B cell (primary cell): ENCODE measurements at regions not wholly inside any gene's neighbourhood (a gene's known extent, or its start where the extent isn't known, plus 50 kb on each side); places are given as distances from the start of the nearest gene placed in this dataset.

Experiments
- ATAC-seq: fragments of 200-7000 bp; cut with Tn5 transposase; one replicate; pipeline ENCODE4 v1.10.0; 2021; ENCODE audit warnings: low read depth, mild to moderate bottlenecking, moderate number of reproducible peaks, moderate library complexity
- CTCF ChIA-PET: fragments of 350-600 bp; sonication (Branson Sonifier 250); formaldehyde crosslinking; loops from one replicate; lab custom pipeline; 2021; ENCODE audit warnings: antibody characterized with exemption, inconsistent platforms; lab: Charles Lee
- POLR2A ChIA-PET: fragments of 350-600 bp; sonication (Branson Sonifier 250); formaldehyde crosslinking; loops from one replicate; lab custom pipeline; 2021; ENCODE audit warnings: antibody characterized with exemption; lab: Charles Lee
- DNase-seq: peaks from one replicate; pipeline ENCODE4 v3.0.0; 2013
- H2AFZ ChIP-seq: 2 replicates; pipeline ENCODE4 v1.6.1; 2012; ENCODE audit warnings: mild to moderate bottlenecking, low read depth, low read length; ENCODE audit not compliant: insufficient read depth, poor library complexity, severe bottlenecking
- H3K27ac ChIP-seq, 2 donors: 1 replicate in 1 of 2; 2 replicates in 1 of 2; pipeline ENCODE4 v1.5.1; 2012 to 2013; ENCODE audit warnings: low read length in 2 of 2, mild to moderate bottlenecking in 2 of 2, moderate library complexity in 1 of 2
- H3K27me3 ChIP-seq, 4 experiments: fragments of 200-600 bp in 1 of 4; sonication (generic) in 1 of 4; replicated peaks in 1 of 4; 1 replicate in 2 of 4; 2 replicates in 2 of 4; pipeline versions ENCODE4 v1.6.1 to v1.7.0; 2013 to 2016; ENCODE audit warnings: low read length in 3 of 4, mild to moderate bottlenecking in 2 of 4, mixed read lengths in 1 of 4, moderate library complexity in 1 of 4; ENCODE audit not compliant: insufficient read depth in 4 of 4, control insufficient read depth in 3 of 4; ENCODE audit errors: control extremely low read depth in 1 of 4
- H3K36me3 ChIP-seq, 2 experiments: replicated peaks in 1 of 2; 1 replicate in 1 of 2; 2 replicates in 1 of 2; pipeline versions ENCODE4 v1.6.1 to v1.7.1; 2013; ENCODE audit warnings: low read length in 1 of 2; ENCODE audit not compliant: insufficient read depth in 2 of 2, control insufficient read depth in 1 of 2; ENCODE audit errors: control extremely low read depth in 1 of 2, extremely low read depth in 1 of 2
- H3K4me1 ChIP-seq, 2 donors: fragments of 200-600 bp in 1 of 2; sonication (generic) in 1 of 2; 1 replicate in 1 of 2; 2 replicates in 1 of 2; pipeline versions ENCODE4 v1.5.1 to v1.6.1; 2013 to 2017; ENCODE audit warnings: low read length in 2 of 2; ENCODE audit not compliant: control insufficient read depth in 2 of 2, insufficient read depth in 2 of 2
- H3K4me2 ChIP-seq: replicated peaks from 2 replicates; pipeline ENCODE3; 2012; ENCODE audit warnings: mild to moderate bottlenecking, low read depth, low read length; ENCODE audit not compliant: poor library complexity, severe bottlenecking
- H3K4me3 ChIP-seq, 5 experiments: fragments of 200-600 bp in 1 of 5; sonication (generic) in 1 of 5; 1 replicate in 3 of 5; 2 replicates in 2 of 5; pipeline versions ENCODE4 v1.5.1 to v1.7.0; 2011 to 2016; ENCODE audit warnings: low read length in 4 of 5, mild to moderate bottlenecking in 4 of 5, low read depth in 2 of 5, control low read depth in 1 of 5, moderate library complexity in 1 of 5; ENCODE audit not compliant: insufficient read depth in 1 of 5; ENCODE audit errors: control extremely low read depth in 1 of 5, extremely low read depth in 1 of 5
- H3K79me2 ChIP-seq: fragments of 200-600 bp; sonication (generic); one replicate; pipeline ENCODE4 v1.6.0; 2016; ENCODE audit warnings: low read length; ENCODE audit not compliant: control insufficient read depth, insufficient read depth
- H3K9ac ChIP-seq: fragments of 200-600 bp; sonication (generic); 2 replicates; pipeline ENCODE4 v1.6.1; 2017; ENCODE audit warnings: mild to moderate bottlenecking, low read length, moderate library complexity
- H3K9me3 ChIP-seq, 3 donors: one replicate each; pipeline versions ENCODE4 v1.6.1 to v1.7.1; 2013; ENCODE audit warnings: low read length in 2 of 3; ENCODE audit not compliant: control insufficient read depth in 2 of 3, insufficient read depth in 1 of 3; ENCODE audit errors: control extremely low read depth in 1 of 3
- H4K20me1 ChIP-seq: 2 replicates; pipeline ENCODE4 v1.6.0; 2012; ENCODE audit warnings: mild to moderate bottlenecking, low read length; ENCODE audit not compliant: insufficient read depth, control insufficient read depth, poor library complexity, severe bottlenecking
- H3K27ac Mint-ChIP-seq: one replicate; pipeline ENCODE4 v1.8.0; 2021; ENCODE audit warnings: mixed read lengths
- H3K27me3 Mint-ChIP-seq: one replicate; pipeline ENCODE4 v1.8.0; 2021; ENCODE audit warnings: mixed read lengths
- H3K4me1 Mint-ChIP-seq: one replicate; pipeline ENCODE4 v1.8.0; 2021; ENCODE audit warnings: mixed read lengths
- H3K4me3 Mint-ChIP-seq: one replicate; pipeline ENCODE4 v1.8.0; 2021; ENCODE audit warnings: mixed read lengths
- H3K9me3 Mint-ChIP-seq: one replicate; pipeline ENCODE4 v1.8.0; 2022; ENCODE audit warnings: mixed read lengths; ENCODE audit not compliant: insufficient read depth
- EZH2 ChIP-seq: IDR thresholded peaks from 2 replicates; pipeline ENCODE4 v1.6.1; 2012; ENCODE audit warnings: borderline replicate concordance, low read depth, mild to moderate bottlenecking, moderate library complexity, low read length; ENCODE audit not compliant: insufficient read depth, poor library complexity, severe bottlenecking
- WGBS: methylation state at CpG from one replicate; pipeline ENCODE4 v1.1.5; 2013; ENCODE audit warnings: missing lambda C conversion rate; ENCODE audit not compliant: insufficient coverage; 5-methylcytosine and 5-hydroxymethylcytosine counted together
- intact Hi-C: fragments of 100-400 bp; cut with micrococcal nuclease; formaldehyde crosslinking; loops from one replicate; pipeline ENCODE4 v1.10.0; 2022
- TF ChIP-seq, protein P1 (sequence below): fragments of 200-600 bp; IDR thresholded peaks from one replicate; pipeline ENCODE4 v1.8.0; 2022; ENCODE audit warnings: antibody characterized with exemption, mild to moderate bottlenecking

DNA sequence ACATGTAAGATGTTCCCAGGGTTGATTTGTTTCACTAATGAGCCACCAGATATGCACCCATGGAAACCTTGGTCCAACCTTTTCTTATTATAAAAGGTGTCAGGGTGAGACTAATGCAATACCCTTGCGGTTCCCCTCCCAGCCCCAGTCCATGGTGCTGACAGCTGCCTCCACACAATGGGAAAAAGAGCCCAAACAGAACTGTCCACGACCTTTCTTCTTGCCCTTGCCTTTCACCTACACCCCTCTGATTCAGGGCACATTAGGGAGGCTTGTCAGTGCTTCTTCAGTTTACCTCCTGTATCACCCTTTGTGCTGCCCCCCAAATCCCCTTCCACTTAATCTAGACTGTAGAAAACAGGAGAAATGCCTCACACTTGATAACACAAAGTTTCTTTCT lies 352.7 kb upstream of the CDH4 start:
- Mint-ChIP-seq H3K27me3 (no peaks in the 10 kb centered on the region), H3K9me3 (peaks cover 2% of the 10 kb centered on the region), H3K4me3 (no peak overlapping the region), H3K27ac (no peak overlapping the region), H3K4me1 (no peaks in the 10 kb centered on the region)
- Histone ChIP-seq H4K20me1 (no peaks in the 10 kb centered on the region), H3K27ac (no peak overlapping the region), H3K4me1 (no peaks in the 10 kb centered on the region), H3K4me3 (no peak overlapping the region), H3K4me2 (no peak overlapping the region), H3K79me2 (no peaks in the 10 kb centered on the region), H3K9ac (no peak overlapping the region), H3K9me3 (peaks cover 0 to 20% (median 0%) of the 10 kb centered on the region in 3 donors), H3K36me3 (no peaks in the 10 kb centered on the region), H2AFZ (no peak overlapping the region), H3K27me3 (no peaks in the 10 kb centered on the region)
- WGBS, result 61% methylated on average over 2 of the region's 2 CpGs
- intact Hi-C loops, result no loop called here
- TF ChIP-seq, protein P1, sequence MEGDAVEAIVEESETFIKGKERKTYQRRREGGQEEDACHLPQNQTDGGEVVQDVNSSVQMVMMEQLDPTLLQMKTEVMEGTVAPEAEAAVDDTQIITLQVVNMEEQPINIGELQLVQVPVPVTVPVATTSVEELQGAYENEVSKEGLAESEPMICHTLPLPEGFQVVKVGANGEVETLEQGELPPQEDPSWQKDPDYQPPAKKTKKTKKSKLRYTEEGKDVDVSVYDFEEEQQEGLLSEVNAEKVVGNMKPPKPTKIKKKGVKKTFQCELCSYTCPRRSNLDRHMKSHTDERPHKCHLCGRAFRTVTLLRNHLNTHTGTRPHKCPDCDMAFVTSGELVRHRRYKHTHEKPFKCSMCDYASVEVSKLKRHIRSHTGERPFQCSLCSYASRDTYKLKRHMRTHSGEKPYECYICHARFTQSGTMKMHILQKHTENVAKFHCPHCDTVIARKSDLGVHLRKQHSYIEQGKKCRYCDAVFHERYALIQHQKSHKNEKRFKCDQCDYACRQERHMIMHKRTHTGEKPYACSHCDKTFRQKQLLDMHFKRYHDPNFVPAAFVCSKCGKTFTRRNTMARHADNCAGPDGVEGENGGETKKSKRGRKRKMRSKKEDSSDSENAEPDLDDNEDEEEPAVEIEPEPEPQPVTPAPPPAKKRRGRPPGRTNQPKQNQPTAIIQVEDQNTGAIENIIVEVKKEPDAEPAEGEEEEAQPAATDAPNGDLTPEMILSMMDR, result no peak
- no peak for TF ChIP-seq EZH2
- ChIA-PET POLR2A (no interaction called here), CTCF (no interaction called here)
- ATAC-seq (no peak), DNase-seq (no peak)

GRCh38 chr20:60900618-60901017 lies 351.4 kb upstream of the CDH4 start:
- no peak overlapping the region for H3K9ac ChIP-seq
- DNase-seq (no peak), ATAC-seq (no peak)
- no peak overlapping the region for H3K4me3 ChIP-seq
- H3K79me2 ChIP-seq, result no peaks in the 10 kb centered on the region
- TF ChIP-seq, protein P1, result no peak
- no peak for TF ChIP-seq EZH2
- ChIA-PET CTCF (no interaction called here), POLR2A (no interaction called here)
- no peaks in the 10 kb centered on the region for H3K4me1 Mint-ChIP-seq
- no peaks in the 10 kb centered on the region for H4K20me1 ChIP-seq
- WGBS, result 43% methylated on average over 3 of the region's 5 CpGs
- H3K27ac Mint-ChIP-seq, result no peak overlapping the region
- H3K9me3 Mint-ChIP-seq, result peaks cover 2% of the 10 kb centered on the region
- intact Hi-C loops, result no loop called here
- no peaks in the 10 kb centered on the region for H3K36me3 ChIP-seq
- no peak overlapping the region for H3K27ac ChIP-seq
- H3K4me1 ChIP-seq, result no peaks in the 10 kb centered on the region
- no peak overlapping the region for H2AFZ ChIP-seq
- no peaks in the 10 kb centered on the region for H3K27me3 ChIP-seq
- H3K4me2 ChIP-seq, result no peak overlapping the region
- H3K4me3 Mint-ChIP-seq, result no peak overlapping the region
- no peaks in the 10 kb centered on the region for H3K27me3 Mint-ChIP-seq
- H3K9me3 ChIP-seq, result peaks cover 0 to 23% (median 0%) of the 10 kb centered on the region in 3 donors
